GM23338 (cell line): ENCODE measurements at regions not wholly inside any gene's neighbourhood (a gene's known extent, or its start where the extent isn't known, plus 50 kb on each side); places are given as distances from the start of the nearest gene placed in this dataset.

ENCODE experiments used
- ATAC-seq: fragments of 200-7000 bp; cut with Tn5 transposase; 3 replicates; pipeline ENCODE4 v1.9.1; 2020
- DNase-seq: peaks from one replicate; pipeline ENCODE4 v3.0.0-alpha.2; 2015; ENCODE audit warnings: low spot score
- H2AFZ ChIP-seq: fragments of 200-600 bp; sonication (generic); 2 replicates; pipeline ENCODE4 v1.8.0; 2016; ENCODE audit warnings: antibody characterized with exemption, mild to moderate bottlenecking, moderate library complexity
- H3F3A ChIP-seq: fragments of 200-600 bp; sonication (generic); replicated peaks from 2 replicates; pipeline ENCODE4 v1.8.0; 2017; ENCODE audit warnings: antibody characterized with exemption, mixed run types, low read depth
- H3K27ac ChIP-seq: fragments of 200-600 bp; sonication (generic); 2 replicates; pipeline ENCODE4 v1.6.1; 2016; ENCODE audit warnings: low read depth
- H3K27me3 ChIP-seq: fragments of 200-600 bp; sonication (generic); 2 replicates; pipeline ENCODE4 v1.8.0; 2016; ENCODE audit warnings: mild to moderate bottlenecking, mixed run types, moderate library complexity; ENCODE audit not compliant: insufficient read depth
- H3K36me3 ChIP-seq: fragments of 200-600 bp; sonication (generic); 2 replicates; pipeline ENCODE4 v1.8.0; 2016; ENCODE audit warnings: mild to moderate bottlenecking; ENCODE audit not compliant: insufficient read depth
- H3K4me1 ChIP-seq: fragments of 200-600 bp; sonication (generic); 2 replicates; pipeline ENCODE4 v1.8.0; 2016; ENCODE audit warnings: mild to moderate bottlenecking, moderate library complexity; ENCODE audit not compliant: insufficient read depth
- H3K4me2 ChIP-seq: fragments of 200-600 bp; sonication (generic); 2 replicates; pipeline ENCODE4 v1.7.1; 2017; ENCODE audit warnings: mixed run types
- H3K4me3 ChIP-seq: fragments of 200-600 bp; sonication (generic); 2 replicates; pipeline ENCODE4 v1.6.1; 2016; ENCODE audit warnings: mixed run types
- H3K79me2 ChIP-seq: fragments of 200-600 bp; sonication (generic); replicated peaks from 2 replicates; pipeline ENCODE4 v1.8.0; 2017; ENCODE audit warnings: mild to moderate bottlenecking; ENCODE audit not compliant: insufficient read depth
- H3K9me2 ChIP-seq: fragments of 200-600 bp; sonication (generic); 2 replicates; pipeline ENCODE4 v1.8.0; 2017; ENCODE audit not compliant: insufficient read depth
- H4K20me1 ChIP-seq: fragments of 200-600 bp; sonication (generic); replicated peaks from 2 replicates; pipeline ENCODE4 v1.8.0; 2017; ENCODE audit warnings: mild to moderate bottlenecking; ENCODE audit not compliant: insufficient read depth
- H3K27ac Mint-ChIP-seq: 2 replicates; pipeline ENCODE4 v1.8.0; 2020; ENCODE audit warnings: inconsistent platforms, mild to moderate bottlenecking, moderate library complexity, mixed read lengths
- H3K27me3 Mint-ChIP-seq: 3 replicates; pipeline ENCODE4 v1.8.0; 2022; ENCODE audit warnings: low read depth, mild to moderate bottlenecking, moderate library complexity, mixed read lengths, inconsistent platforms; ENCODE audit not compliant: insufficient read depth, poor library complexity
- H3K36me3 Mint-ChIP-seq: 3 replicates; pipeline ENCODE4 v1.8.0; 2021; ENCODE audit warnings: low read depth, mild to moderate bottlenecking, inconsistent platforms, moderate library complexity, mixed read lengths
- H3K4me1 Mint-ChIP-seq: 3 replicates; pipeline ENCODE4 v1.8.0; 2020; ENCODE audit warnings: mild to moderate bottlenecking, inconsistent platforms, mixed read lengths
- H3K4me3 Mint-ChIP-seq: 3 replicates; pipeline ENCODE4 v1.8.0; 2021; ENCODE audit warnings: moderate library complexity, mild to moderate bottlenecking, inconsistent platforms, mixed read lengths
- H3K9me3 Mint-ChIP-seq: 3 replicates; pipeline ENCODE4 v1.8.0; 2020; ENCODE audit warnings: moderate library complexity, mild to moderate bottlenecking, inconsistent platforms, mixed read lengths
- CREB1 ChIP-seq: fragments of 250-450 bp; sonication (Bioruptor Pico); IDR thresholded peaks from 2 replicates; pipeline ENCODE4 v1.5.0; 2020; ENCODE audit warnings: low read depth, mild to moderate bottlenecking, moderate library complexity
- EZH2 ChIP-seq: fragments of 200-600 bp; sonication (generic); IDR thresholded peaks from one replicate; pipeline ENCODE4 v1.8.0; 2017; ENCODE audit warnings: antibody characterized with exemption, mild to moderate bottlenecking, low read depth; ENCODE audit not compliant: unreplicated experiment
- NANOG ChIP-seq: IDR thresholded peaks from 2 replicates; pipeline ENCODE4 v1.6.1; 2016; ENCODE audit warnings: antibody characterized with exemption, borderline replicate concordance
- POLR2AphosphoS5 ChIP-seq: IDR thresholded peaks from 2 replicates; pipeline ENCODE4 v1.6.1; 2016; ENCODE audit warnings: antibody characterized with exemption, low read depth
- ZNF331 ChIP-seq: fragments of 250-450 bp; sonication (Bioruptor Pico); IDR thresholded peaks from 2 replicates; pipeline ENCODE4 v1.5.0; 2020; ENCODE audit warnings: low read depth, mild to moderate bottlenecking, moderate library complexity
- TF ChIP-seq, protein P1 (sequence below), 2 experiments: fragments of 200-600 bp in 1 of 2; sonication (generic) in 1 of 2; conservative IDR thresholded peaks; 2 replicates each; pipeline versions ENCODE4 v1.5.1 to v1.6.1; 2016 to 2017; ENCODE audit warnings: antibody characterized with exemption in 2 of 2, low read depth in 2 of 2, mild to moderate bottlenecking in 2 of 2, moderate library complexity in 1 of 2
- TF ChIP-seq, protein P2 (sequence below): fragments of 250-450 bp; sonication (Bioruptor Pico); IDR thresholded peaks from 2 replicates; pipeline ENCODE4 v1.5.0; 2020; ENCODE audit warnings: mild to moderate bottlenecking, moderate library complexity

- no peak overlapping the region for H3K4me2 ChIP-seq
- H3K36me3 ChIP-seq: no peaks in the 10 kb centered on the region
- no peak for ATAC-seq
- no peak overlapping the region for H3K4me3 ChIP-seq
- H3K9me2 ChIP-seq: no peaks in the 10 kb centered on the region
- Mint-ChIP-seq H3K36me3 (no peaks in the 10 kb centered on the region), H3K27ac (no peak overlapping the region), H3K4me1 (no peaks in the 10 kb centered on the region), H3K9me3 (peaks cover 2% of the 10 kb centered on the region; the same call in 1 of the 3 replicates), H3K4me3 (no peak overlapping the region), H3K27me3 (no peaks in the 10 kb centered on the region)
- H3K4me1 ChIP-seq: no peaks in the 10 kb centered on the region
- H3K27ac ChIP-seq: no peak overlapping the region
- no peak for DNase-seq
- H3K27me3 ChIP-seq: no peaks in the 10 kb centered on the region
- no peaks in the 10 kb centered on the region for H4K20me1 ChIP-seq
- H2AFZ ChIP-seq: no peak overlapping the region
- H3F3A ChIP-seq: no peaks in the 10 kb centered on the region
- H3K79me2 ChIP-seq: no peaks in the 10 kb centered on the region
- TF ChIP-seq CREB1 (CRISPR knock-in tag) (no peak), POLR2AphosphoS5 (no peak), EZH2 (no peak), NANOG (no peak), ZNF331 (no peak)
- TF ChIP-seq, protein P1, sequence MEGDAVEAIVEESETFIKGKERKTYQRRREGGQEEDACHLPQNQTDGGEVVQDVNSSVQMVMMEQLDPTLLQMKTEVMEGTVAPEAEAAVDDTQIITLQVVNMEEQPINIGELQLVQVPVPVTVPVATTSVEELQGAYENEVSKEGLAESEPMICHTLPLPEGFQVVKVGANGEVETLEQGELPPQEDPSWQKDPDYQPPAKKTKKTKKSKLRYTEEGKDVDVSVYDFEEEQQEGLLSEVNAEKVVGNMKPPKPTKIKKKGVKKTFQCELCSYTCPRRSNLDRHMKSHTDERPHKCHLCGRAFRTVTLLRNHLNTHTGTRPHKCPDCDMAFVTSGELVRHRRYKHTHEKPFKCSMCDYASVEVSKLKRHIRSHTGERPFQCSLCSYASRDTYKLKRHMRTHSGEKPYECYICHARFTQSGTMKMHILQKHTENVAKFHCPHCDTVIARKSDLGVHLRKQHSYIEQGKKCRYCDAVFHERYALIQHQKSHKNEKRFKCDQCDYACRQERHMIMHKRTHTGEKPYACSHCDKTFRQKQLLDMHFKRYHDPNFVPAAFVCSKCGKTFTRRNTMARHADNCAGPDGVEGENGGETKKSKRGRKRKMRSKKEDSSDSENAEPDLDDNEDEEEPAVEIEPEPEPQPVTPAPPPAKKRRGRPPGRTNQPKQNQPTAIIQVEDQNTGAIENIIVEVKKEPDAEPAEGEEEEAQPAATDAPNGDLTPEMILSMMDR (conservative IDR thresholded peaks at IDR 0.05; ENCODE audit: low read depth in 2 of 2): no peak
- TF ChIP-seq, protein P2, sequence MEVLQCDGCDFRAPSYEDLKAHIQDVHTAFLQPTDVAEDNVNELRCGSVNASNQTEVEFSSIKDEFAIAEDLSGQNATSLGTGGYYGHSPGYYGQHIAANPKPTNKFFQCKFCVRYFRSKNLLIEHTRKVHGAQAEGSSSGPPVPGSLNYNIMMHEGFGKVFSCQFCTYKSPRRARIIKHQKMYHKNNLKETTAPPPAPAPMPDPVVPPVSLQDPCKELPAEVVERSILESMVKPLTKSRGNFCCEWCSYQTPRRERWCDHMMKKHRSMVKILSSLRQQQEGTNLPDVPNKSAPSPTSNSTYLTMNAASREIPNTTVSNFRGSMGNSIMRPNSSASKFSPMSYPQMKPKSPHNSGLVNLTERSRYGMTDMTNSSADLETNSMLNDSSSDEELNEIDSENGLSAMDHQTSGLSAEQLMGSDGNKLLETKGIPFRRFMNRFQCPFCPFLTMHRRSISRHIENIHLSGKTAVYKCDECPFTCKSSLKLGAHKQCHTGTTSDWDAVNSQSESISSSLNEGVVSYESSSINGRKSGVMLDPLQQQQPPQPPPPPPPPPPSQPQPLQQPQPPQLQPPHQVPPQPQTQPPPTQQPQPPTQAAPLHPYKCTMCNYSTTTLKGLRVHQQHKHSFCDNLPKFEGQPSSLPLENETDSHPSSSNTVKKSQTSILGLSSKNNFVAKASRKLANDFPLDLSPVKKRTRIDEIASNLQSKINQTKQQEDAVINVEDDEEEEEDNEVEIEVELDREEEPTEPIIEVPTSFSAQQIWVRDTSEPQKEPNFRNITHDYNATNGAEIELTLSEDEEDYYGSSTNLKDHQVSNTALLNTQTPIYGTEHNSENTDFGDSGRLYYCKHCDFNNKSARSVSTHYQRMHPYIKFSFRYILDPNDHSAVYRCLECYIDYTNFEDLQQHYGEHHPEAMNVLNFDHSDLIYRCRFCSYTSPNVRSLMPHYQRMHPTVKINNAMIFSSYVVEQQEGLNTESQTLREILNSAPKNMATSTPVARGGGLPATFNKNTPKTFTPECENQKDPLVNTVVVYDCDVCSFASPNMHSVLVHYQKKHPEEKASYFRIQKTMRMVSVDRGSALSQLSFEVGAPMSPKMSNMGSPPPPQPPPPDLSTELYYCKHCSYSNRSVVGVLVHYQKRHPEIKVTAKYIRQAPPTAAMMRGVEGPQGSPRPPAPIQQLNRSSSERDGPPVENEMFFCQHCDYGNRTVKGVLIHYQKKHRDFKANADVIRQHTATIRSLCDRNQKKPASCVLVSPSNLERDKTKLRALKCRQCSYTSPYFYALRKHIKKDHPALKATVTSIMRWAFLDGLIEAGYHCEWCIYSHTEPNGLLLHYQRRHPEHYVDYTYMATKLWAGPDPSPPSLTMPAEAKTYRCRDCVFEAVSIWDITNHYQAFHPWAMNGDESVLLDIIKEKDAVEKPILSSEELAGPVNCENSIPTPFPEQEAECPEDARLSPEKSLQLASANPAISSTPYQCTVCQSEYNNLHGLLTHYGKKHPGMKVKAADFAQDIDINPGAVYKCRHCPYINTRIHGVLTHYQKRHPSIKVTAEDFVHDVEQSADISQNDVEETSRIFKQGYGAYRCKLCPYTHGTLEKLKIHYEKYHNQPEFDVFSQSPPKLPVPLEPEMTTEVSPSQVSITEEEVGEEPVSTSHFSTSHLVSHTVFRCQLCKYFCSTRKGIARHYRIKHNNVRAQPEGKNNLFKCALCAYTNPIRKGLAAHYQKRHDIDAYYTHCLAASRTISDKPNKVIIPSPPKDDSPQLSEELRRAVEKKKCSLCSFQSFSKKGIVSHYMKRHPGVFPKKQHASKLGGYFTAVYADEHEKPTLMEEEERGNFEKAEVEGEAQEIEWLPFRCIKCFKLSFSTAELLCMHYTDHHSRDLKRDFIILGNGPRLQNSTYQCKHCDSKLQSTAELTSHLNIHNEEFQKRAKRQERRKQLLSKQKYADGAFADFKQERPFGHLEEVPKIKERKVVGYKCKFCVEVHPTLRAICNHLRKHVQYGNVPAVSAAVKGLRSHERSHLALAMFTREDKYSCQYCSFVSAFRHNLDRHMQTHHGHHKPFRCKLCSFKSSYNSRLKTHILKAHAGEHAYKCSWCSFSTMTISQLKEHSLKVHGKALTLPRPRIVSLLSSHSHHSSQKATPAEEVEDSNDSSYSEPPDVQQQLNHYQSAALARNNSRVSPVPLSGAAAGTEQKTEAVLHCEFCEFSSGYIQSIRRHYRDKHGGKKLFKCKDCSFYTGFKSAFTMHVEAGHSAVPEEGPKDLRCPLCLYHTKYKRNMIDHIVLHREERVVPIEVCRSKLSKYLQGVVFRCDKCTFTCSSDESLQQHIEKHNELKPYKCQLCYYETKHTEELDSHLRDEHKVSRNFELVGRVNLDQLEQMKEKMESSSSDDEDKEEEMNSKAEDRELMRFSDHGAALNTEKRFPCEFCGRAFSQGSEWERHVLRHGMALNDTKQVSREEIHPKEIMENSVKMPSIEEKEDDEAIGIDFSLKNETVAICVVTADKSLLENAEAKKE: no peak
Measured at GRCh38 chr2:83142934-83143333, 1316.1 kb downstream of the SUCLG1 start.
